HG03457 (cell line): ENCODE measurements at regions not wholly inside any gene's neighbourhood (a gene's known extent, or its start where the extent isn't known, plus 50 kb on each side); places are given as distances from the start of the nearest gene placed in this dataset.

Experiments
- ATAC-seq: cut with Tn5 transposase; IDR thresholded peaks from one replicate; pipeline ENCODE4 v1.9.1; 2021; ENCODE audit warnings: moderate number of reproducible peaks; ENCODE audit not compliant: unreplicated experiment

DNA sequence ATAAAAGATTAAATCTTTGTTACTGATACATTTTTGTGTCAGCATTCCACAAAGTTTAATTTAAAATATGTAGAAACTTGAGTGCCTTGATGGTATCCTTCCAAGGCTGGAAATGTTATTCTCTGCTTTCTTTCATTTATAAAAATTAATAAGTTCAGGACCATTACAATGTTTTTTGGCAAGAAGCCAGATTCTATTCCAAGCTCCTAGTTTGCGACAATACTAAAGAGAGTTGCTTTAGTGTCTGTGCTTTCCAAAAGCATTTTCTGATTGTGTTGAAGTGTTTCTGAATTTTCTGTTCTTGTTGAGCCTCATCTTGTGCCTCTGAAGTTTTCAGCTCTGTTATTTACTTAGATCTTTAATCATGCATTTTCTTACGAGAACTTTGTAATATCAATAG lies 516.2 kb downstream of the KCTD8 start:
- ATAC-seq: no peak

DNA sequence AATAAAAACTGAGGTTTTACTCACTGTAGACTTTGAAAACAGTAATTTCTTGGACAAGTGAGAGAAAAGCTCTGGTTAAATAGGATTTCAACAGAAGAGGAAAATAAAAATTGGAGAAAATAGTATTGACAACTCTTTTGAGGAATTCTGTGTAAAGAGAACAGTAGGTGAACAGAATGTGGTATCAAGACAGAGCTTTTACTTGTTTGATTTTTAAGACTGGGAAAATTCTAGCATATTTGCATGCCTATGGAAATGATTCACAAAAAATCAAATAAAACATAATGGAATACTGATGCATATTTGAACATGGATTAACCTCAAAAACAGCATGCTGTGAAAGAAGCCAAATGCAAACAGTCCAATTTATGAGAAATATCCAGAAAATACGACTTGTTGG lies 504.6 kb downstream of the KCTD8 start:
- ATAC-seq: no peak

DNA sequence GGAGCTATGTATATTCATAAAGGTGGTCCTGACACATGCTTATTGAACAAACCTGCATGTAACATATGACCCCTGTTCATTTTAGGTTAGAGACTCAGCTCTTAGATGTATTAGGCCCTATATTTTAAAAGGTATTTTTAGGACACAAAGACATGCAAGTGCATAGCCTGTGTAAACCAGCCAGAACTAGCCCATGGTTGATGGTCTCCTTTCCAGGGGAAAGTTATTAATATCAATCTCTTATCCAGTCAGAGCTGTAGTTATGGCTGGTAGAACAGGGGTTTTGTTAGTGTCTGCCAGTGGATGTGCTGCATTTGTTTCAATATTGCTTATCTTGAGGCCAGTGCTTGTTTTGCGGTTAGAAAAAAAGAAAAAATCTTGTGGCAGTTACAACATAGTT lies 488.6 kb downstream of the KCTD8 start:
- no peak for ATAC-seq

GRCh38 chr4:43968011-43968410 lies 480.6 kb downstream of the KCTD8 start:
- no peak for ATAC-seq

DNA sequence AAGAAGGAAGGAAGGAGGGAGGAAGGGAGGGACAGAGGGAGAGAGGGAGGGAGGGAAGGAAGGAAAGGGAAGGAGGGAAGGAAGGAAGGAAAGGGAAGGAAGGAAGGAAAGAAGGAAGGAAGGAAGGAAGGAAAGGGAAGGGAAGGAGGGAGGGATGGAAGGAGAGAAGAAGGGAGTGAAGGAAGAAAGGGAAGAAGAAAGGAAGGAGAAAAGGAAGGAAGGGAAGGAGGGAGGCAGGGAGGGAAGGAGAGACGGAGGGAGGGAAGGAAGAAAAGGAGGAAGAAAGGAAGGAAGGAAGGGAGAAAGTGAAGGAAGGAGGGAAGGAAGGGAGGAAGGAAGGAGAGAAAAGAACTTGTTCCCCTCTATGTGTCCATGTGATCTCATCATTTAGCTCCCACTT lies 465.0 kb downstream of the KCTD8 start:
- ATAC-seq: no peak

- no peak for ATAC-seq
These were observed 461.2 kb downstream of the KCTD8 start for GRCh38 chr4:43987331-43987944.

DNA sequence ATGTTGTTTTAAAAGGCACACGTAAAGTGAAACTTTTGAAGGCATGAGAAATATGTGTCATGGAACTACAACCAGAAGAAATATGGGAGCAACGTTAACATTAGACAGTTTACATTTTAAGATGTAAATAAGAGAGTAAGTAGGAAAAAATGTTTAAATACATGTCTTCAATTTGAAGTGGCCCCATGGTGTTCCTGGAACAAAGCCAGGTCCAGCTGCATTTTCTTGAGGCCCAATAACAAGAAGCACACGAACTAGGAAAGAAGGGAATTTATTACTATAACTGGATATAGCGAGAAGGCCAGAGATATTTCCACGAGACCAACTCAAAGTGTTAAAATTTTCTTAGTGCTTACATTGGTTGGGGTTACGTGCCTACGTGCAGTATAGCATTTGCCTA lies 458.1 kb downstream of the KCTD8 start:
- ATAC-seq: no peak

DNA sequence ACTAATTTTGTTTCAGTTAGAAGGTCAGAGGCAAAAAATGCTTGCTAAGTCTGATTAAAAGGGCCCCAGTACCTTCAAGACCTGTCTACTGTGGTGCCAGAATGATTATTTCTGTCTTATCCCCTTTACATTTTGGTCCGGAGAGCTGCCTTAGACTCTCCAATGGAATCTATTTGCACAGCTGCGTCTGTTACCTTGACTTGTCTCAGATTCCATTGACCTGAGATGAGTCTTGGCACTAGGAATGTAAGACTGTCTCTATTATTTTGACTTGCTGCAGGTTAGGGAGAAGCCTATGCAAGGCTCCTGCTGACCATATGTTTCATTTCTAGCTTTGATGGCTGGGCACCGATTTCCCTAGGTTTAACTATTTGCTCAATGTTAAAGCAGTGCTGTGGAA lies 457.6 kb downstream of the KCTD8 start:
- no peak for ATAC-seq

DNA sequence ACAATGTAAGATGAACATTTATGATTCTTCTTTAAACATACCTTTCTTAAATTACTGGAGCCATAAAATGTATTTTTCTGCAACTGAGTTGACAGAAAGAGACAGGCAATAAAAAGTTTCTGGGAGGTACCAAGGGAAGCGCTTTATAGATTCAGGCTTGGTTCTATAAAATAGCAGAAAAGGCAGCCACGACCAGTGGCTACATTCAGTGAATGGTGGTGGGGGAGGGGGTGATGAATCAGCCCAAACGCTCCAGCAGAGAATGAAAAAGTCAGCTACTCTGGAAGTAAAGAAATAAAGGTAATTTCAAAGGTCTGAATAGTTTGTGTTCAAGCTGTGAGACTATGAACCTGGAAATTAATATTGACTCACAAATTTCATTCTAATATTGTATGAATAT lies 456.1 kb downstream of the KCTD8 start:
- no peak for ATAC-seq

DNA sequence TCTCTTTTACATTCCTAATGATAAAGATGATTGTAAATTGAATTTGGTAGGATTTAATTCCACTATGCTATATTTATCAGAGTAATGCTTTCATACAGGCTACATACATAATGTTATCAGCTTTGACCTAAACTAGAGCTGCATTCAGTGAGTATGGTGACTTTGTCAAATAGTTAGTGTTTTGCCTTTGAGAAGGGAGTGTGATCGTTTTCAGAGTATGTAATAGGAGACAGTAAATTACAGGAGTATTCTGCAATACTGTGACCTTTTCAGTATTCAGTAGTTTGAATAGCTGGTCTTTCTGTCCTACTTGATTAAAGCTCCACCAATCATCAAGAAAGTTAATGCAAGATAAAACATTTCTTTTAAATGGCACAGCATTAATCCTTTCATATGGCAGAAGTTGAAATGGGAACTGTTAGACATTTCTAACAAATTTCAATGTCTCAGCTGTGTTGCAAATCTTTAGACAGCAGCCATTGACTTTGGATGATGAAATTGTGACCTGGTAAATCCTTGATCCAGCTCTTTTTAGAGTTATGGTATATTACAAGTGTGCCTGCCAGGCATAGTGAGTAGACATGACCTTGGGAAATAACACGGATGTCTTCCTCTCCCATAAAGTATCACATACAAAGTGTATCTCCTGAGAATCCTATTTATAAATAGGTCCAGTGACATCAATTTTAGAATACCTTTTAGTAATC lies 455.3 kb downstream of the KCTD8 start:
- ATAC-seq: no peak

DNA sequence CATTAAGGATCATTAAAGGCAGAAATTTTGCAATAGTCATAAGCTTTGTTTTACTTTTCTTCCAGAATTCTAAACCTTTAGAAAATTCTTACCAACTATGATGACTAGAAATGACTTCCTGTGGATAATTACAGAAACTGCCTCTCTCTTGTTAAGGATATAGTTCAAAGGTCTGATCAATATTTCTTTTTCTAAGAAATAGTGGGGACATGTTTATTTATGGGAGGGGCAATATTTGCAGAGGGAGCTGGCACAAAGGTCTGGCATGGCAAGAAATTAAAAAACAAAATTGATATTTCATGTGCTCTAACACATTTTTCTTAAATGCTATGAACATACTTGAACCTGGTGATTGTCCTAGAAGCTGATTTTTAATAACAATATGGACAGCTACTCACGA lies 448.9 kb downstream of the KCTD8 start:
- ATAC-seq: no peak

DNA sequence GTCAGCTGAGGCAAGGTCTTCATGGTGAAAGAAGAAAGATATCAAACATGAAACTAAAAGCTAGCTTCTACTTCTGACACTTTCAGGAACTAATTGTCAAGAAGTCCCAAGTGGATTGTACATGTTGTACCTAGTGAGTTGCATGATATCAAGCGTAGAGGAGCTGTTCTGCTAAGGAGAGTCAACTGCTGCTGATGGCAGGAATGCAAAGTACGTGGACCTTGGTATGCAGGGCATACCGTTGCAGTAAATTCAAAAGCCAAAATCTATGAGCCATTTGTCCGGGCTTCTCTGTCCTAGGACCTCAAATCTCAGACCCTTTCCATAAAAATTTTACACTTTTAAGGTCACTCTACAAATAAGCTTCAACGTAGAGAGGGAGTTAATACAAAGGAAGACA lies 446.2 kb downstream of the KCTD8 start:
- ATAC-seq: no peak

- no peak for ATAC-seq
These were observed 431.8 kb downstream of the KCTD8 start for GRCh38 chr4:44016570-44017421.

DNA sequence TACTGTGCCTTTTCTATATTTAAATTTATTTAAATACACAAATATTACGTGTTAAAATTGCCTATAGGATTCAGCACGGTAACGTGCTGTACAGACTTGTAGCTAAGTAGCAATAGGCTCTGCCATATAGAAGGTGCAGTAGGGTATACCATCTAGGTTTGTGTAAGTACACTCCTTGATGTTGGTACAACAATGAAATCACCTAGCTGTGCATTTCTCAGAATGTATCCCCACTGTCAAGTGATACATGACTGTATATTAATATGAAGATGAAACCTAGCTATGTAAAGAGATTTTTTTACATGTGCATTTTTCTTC lies 431.2 kb downstream of the KCTD8 start:
- no peak for ATAC-seq

- ATAC-seq: no peak
These were observed 428.9 kb downstream of the KCTD8 start for GRCh38 chr4:44019721-44020120.

- ATAC-seq: no peak
These were observed 423.1 kb downstream of the KCTD8 start for GRCh38 chr4:44025376-44026020.

DNA sequence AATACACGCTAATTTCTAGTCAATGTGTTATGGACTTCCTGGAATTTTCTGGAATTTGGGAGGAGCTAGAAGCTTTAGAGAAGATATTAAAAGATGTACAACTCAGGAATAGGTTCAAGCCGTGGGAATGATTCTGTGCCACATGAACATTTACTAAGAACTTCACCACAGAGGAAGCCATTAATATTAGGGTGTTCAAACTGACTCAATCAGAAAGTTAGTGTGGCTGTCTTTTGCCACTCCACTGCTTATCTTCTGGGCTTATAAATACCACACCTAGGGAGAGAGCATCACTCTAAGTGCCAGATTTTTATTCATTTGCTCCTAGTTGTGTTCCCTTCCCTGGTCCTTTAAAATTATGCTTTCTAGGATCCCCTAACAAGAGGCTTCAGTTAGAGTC lies 409.8 kb downstream of the KCTD8 start:
- ATAC-seq: no peak

DNA sequence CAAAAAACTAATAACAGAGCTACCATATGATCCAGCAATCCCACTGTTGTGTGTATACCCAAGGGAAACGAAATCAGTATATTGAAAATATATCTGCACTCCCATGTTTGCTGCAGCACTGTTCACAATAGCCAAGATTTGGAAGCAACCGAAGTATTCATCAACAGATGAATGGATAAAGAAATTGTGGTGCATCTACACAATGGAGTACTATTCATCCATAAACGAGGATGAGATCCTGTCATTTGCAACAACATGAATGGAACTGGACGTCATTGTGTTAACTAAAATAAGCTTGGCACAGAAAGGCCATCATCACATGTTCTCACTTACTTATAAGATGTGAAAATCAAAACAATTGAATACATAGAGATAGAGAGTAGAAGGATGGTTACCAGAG lies 402.1 kb downstream of the KCTD8 start:
- ATAC-seq: no peak

- no peak for ATAC-seq
These were observed 391.9 kb downstream of the KCTD8 start for GRCh38 chr4:44056721-44057151.

GRCh38 chr4:44070843-44071242 lies 377.8 kb downstream of the KCTD8 start:
- no peak for ATAC-seq
